Rectal smooth muscle tissue (tissue), 1 donor: ENCODE measurements at regions not wholly inside any gene's neighbourhood (a gene's known extent, or its start where the extent isn't known, plus 50 kb on each side); places are given as distances from the start of the nearest gene placed in this dataset.

Experiments
- H3K27ac ChIP-seq: one replicate; pipeline ENCODE4 v1.7.0; 2013; ENCODE audit warnings: low read depth, low read length, inconsistent platforms
- H3K27me3 ChIP-seq: one replicate; pipeline ENCODE4 v1.7.0; 2013; ENCODE audit warnings: low read length; ENCODE audit not compliant: control insufficient read depth, insufficient read depth
- H3K36me3 ChIP-seq: one replicate; pipeline ENCODE4 v1.7.0; 2013; ENCODE audit warnings: low read length; ENCODE audit not compliant: control insufficient read depth, insufficient read depth
- H3K4me1 ChIP-seq: one replicate; pipeline ENCODE4 v1.7.0; 2013; ENCODE audit warnings: low read length; ENCODE audit not compliant: control insufficient read depth, insufficient read depth
- H3K4me3 ChIP-seq: one replicate; pipeline ENCODE4 v1.7.0; 2013; ENCODE audit warnings: low read length
- H3K9ac ChIP-seq: one replicate; pipeline ENCODE4 v1.7.0; 2013; ENCODE audit warnings: low read length

DNA sequence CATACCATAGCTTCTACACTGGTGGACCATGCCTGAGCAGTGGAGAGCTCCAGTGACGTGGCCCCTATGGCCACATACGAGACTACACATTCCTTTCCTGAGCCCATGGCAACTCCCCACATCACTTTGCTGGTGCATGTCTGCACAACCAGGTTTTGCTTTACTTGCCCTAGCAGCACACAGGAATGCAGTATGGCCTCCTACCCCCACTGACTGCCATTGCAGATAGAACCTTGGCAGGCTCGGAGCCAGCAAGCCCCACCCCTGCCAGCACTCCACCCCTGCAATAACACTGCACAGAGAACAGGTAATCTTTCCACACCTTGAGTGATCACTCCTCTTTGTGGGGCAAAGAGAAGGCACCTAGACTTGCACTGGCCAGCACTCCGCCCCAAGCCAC lies 531.9 kb upstream of the CAMK1G start:
- Histone ChIP-seq H3K9ac (no peak overlapping the region), H3K36me3 (no peaks in the 10 kb centered on the region), H3K4me3 (no peak overlapping the region), H3K27ac (no peak overlapping the region), H3K4me1 (no peaks in the 10 kb centered on the region), H3K27me3 (no peaks in the 10 kb centered on the region)

DNA sequence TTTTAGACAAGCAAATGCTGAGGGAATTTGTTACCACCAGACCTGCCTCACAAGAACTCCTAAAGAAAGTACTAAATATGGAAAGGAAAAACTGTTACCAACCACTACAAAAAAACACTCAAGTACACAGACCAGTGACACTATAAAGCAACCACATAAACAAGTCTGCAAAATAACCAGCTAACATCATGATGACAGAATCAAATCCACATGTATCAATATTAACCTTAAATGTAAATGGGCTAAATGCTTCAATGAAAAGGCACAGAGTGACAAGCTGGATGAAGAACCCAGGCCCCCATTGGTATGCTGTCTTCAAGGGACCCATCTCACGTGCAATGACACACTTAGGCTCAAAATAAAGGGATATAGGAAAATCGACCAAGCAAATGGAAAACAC lies 529.9 kb upstream of the CAMK1G start:
- H3K4me1 ChIP-seq: no peaks in the 10 kb centered on the region
- no peak overlapping the region for H3K27ac ChIP-seq
- no peaks in the 10 kb centered on the region for H3K27me3 ChIP-seq
- H3K9ac ChIP-seq: no peak overlapping the region
- no peak overlapping the region for H3K4me3 ChIP-seq
- no peaks in the 10 kb centered on the region for H3K36me3 ChIP-seq

DNA sequence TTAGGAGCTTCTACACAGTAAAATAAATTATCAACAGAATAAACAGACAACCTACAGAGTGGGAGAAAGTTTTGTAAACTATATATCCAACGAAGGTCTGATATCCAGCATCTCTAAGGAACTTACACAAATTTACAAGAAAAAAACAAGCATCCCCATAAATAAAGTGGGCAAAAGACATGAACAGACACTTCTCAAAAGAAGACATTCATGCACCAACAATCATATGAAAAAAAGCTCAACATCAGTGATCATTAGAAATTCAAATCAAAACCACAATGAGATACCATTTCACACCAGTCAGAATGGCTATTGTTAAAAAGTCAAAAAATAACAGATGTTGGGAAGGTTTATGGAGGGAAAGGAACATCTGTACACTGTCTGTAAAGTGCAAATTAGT lies 526.4 kb upstream of the CAMK1G start:
- Histone ChIP-seq H3K9ac (no peak overlapping the region), H3K27me3 (no peaks in the 10 kb centered on the region), H3K36me3 (no peaks in the 10 kb centered on the region), H3K4me1 (no peaks in the 10 kb centered on the region), H3K27ac (no peak overlapping the region), H3K4me3 (no peak overlapping the region)

DNA sequence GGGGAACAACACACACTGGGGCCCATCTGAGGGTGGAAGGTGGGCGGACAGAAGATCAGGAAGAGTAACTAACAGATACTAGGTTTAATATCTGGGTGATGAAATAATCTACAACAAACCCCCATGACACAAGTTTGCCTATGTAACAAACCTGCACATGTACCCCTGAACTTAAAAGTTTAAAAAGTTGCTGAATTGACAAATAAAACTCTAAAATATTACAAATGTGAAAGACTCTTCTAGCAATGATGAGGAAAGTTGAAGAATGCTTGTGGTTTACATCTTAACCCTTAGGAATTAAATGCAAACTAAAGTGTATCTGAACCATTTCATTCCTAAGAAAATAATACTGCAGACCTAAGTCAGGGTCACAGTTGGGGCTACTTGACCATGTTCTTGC lies 525.6 kb upstream of the CAMK1G start:
- no peaks in the 10 kb centered on the region for H3K36me3 ChIP-seq

DNA sequence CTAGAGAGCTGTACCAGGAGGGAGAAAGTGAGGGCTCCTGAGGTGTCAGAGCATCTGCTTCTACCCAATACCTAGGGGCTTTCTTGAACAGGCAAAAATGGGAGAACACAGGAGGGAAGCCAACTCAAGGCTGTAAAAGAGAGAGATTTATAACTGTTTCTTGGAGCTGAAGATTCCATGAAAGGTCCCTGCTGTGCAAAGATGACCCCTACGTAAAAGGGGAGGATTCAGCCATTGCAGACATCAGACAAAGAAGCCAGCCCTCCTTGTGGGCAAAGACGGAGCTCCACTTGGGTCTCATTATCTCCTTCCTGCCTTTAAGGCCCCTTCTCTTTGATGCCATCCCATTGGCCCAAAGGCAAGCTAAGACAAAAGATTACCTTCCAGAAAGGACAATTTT lies 524.1 kb upstream of the CAMK1G start:
- H3K4me3 ChIP-seq: no peak overlapping the region
- H3K27ac ChIP-seq: no peak overlapping the region
- H3K9ac ChIP-seq: no peak overlapping the region
- no peaks in the 10 kb centered on the region for H3K27me3 ChIP-seq
- H3K4me1 ChIP-seq: no peaks in the 10 kb centered on the region
- H3K36me3 ChIP-seq: no peaks in the 10 kb centered on the region

More for the DNA sequence above, 525.6 kb upstream of the CAMK1G start:
- Histone ChIP-seq H3K9ac (no peak overlapping the region), H3K4me1 (no peaks in the 10 kb centered on the region), H3K27me3 (no peaks in the 10 kb centered on the region), H3K27ac (no peak overlapping the region), H3K4me3 (no peak overlapping the region)

DNA sequence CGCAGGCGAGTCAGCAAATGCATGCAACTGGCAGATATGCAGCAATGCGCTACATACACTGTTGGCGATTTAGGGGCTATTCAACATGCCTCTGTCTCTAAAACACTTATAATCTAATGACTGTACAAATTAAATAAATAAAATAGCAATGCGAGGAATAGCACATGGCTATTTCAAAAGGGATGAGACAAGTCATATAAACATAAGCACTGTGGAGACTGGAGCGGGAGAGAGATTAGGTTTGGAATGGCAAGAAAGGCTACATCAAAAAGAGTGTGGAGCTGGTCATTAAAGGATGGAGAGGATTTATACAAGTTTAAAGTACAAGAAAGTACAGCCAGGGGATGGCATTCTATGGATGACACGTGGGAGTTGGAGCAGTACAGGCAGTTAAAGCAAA lies 523.5 kb upstream of the CAMK1G start:
- Histone ChIP-seq H3K4me3 (no peak overlapping the region), H3K27me3 (no peaks in the 10 kb centered on the region), H3K27ac (no peak overlapping the region), H3K9ac (no peak overlapping the region), H3K4me1 (no peaks in the 10 kb centered on the region), H3K36me3 (no peaks in the 10 kb centered on the region)

DNA sequence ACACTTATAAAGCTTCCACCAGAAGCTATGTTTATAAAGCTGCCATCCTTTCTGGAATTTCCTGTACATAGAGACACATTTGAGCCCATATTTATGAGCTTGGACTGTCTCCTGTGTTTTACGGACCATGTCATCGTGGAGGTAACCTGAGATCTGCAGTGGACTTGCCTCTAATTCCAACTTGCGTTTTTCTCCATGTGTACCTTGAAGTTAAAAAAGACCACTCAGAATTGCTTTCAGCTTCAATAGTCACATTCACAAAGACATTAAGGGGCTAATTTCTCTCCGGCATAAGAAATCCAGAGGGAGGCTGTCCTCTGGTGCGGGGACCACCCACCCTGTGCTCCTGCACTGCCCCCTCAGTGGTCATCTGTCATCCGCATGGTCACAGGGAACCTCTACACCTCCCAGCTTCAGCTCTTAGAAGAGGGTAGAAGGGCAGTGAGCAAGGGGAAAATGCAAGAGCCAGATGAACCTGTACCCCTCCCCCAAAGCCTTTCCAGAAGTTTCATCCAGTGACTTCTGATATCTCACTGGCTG lies 521.4 kb upstream of the CAMK1G start:
- no peaks in the 10 kb centered on the region for H3K36me3 ChIP-seq
- no peak overlapping the region for H3K4me3 ChIP-seq
- H3K4me1 ChIP-seq: no peaks in the 10 kb centered on the region
- no peak overlapping the region for H3K9ac ChIP-seq
- H3K27ac ChIP-seq: no peak overlapping the region
- H3K27me3 ChIP-seq: no peaks in the 10 kb centered on the region

DNA sequence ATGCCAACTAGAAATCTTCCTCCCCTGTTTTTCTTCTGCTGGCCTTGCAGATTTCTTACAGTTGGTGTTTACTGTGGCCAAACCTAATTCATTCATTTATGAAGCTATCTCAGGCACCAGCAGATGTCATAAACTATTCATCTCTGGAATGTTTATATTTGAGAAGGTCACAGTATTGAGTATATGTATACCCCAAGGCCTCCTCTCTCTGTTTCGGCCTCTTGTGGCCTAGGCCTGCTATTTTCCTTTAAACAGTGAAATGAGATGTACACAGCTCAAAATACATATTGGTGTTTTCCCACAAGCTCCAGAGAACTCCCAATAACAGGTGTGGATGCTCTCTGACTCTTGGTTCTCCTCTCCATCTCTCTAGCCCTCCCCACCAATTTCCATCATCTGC lies 520.7 kb upstream of the CAMK1G start:
- no peak overlapping the region for H3K27ac ChIP-seq
- no peak overlapping the region for H3K9ac ChIP-seq
- H3K4me1 ChIP-seq: no peaks in the 10 kb centered on the region
- no peak overlapping the region for H3K4me3 ChIP-seq
- no peaks in the 10 kb centered on the region for H3K36me3 ChIP-seq
- H3K27me3 ChIP-seq: no peaks in the 10 kb centered on the region

DNA sequence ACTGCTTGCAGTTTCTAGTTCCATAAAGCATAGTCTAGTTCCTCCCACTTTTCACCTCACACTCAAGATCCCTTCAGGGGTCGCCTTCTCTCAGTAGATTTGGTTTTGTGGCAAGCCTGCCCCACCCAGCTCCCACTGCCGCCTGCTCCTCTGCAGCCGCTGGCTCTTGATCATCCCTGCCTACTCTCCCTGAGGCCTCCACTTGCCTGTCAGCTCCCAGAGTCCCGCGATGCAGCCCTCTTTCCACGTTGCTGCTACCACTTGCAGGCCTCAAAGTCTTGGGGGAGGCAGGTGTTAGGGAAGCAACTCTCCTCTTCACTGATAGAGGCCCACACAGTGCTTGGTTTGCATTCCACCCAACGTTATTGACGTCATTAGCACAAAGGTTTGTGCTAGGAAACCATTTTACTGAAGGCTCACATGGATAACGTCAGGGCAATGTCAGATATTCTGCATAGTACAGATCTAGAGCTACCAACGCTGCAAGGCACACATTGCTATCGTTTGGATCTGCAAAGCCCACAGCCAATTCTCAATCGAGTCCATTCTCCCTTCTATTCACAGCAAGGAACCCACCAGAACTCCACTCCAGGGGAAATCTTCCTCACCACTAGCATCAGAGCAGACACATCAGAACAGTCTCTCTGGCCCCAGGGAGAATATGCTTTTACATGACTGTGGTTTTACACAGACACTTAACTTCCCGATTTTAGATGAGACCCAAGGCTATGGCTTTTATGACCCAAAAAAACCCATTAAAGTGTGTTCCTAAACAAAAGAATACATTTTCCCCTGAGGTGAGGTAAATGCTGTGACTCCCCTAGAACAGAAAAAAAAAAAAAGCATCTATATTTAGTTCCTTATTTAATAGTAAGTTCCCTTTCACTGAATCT lies 519.5 kb upstream of the CAMK1G start:
- H3K4me3 ChIP-seq: no peak overlapping the region
- no peak overlapping the region for H3K27ac ChIP-seq
- H3K36me3 ChIP-seq: no peaks in the 10 kb centered on the region
- no peaks in the 10 kb centered on the region for H3K4me1 ChIP-seq
- H3K9ac ChIP-seq: no peak overlapping the region
- no peaks in the 10 kb centered on the region for H3K27me3 ChIP-seq

DNA sequence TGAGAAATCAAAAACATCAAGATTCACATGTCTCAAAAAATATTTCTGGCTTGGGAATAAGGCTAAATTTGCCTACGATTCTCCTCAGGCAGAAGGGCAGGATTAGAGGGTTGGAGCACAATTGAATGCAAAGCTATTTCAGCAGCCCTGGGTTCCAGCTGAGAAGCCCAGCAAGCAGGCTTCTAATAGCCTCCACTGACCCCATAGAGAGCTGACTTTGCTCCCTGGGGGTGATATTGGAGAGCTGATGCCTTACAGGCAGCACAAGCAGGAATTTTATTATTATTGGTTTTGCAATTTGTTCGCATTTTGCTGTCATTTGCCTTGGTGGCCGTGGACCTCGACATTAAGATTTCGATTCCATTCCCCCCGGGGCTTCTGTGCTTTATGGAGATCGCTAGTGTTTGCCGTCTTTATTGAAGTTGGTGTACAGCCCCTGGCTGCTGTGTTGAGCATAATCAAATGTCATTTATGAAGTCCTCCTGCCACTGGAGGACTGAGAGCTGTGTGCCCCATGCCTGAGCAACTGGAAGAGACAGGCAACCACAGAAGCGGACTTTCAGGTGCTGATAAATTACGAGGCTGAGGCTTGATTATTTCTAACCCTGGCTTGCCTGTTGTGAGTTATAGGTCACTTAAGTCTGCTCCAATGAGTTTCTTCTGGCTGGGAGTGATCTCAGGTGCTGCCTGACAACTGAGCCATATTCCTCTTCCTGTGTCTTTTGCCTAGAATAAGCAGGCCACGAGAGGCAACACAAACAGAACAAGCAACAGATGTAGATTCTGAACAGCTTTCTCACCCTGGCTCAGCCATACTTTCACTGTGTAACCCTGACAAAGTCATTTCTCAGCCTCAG lies 518.4 kb upstream of the CAMK1G start:
- Histone ChIP-seq H3K27ac (no peak overlapping the region), H3K4me1 (no peaks in the 10 kb centered on the region), H3K9ac (no peak overlapping the region), H3K4me3 (no peak overlapping the region), H3K27me3 (no peaks in the 10 kb centered on the region), H3K36me3 (no peaks in the 10 kb centered on the region)

DNA sequence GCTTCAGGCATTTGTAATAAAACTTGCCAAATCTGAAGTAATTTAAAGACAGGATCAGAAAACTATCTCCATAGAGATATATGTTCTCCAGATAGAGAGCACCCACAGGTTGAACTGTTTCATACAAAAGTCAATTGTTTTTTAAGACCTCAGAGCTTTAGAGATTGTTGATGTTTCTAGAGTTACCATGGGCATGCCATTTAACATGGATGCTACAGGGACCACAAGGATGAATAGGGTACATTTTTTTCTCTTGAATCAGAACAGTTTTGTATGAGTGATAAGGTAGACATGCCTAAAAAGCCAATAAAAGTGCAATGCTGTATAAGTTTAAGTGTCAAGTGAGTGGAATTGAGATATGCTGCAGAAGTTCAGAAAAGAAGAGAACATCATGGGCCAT lies 511.0 kb upstream of the CAMK1G start:
- H3K27me3 ChIP-seq: no peaks in the 10 kb centered on the region
- no peak overlapping the region for H3K9ac ChIP-seq
- H3K27ac ChIP-seq: no peak overlapping the region
- no peak overlapping the region for H3K4me3 ChIP-seq
- no peaks in the 10 kb centered on the region for H3K36me3 ChIP-seq
- no peaks in the 10 kb centered on the region for H3K4me1 ChIP-seq

DNA sequence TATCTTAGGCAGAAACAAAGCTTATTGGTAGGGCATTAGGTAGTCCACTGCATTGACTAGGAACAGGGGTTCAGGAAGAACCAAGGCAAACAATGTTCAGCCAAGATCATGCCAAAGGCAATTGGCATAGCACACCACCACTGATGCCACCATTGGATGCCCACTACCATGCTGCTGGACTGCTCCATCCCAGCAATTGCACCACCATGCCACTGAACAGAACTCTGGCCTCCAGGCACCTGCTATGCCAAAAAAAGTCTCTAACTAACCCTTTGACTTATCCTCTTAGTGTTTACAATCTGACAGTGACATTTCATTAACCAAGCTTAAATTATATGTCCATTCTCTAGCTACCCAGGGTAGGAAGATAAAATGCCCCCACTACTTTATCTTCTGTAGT lies 509.6 kb upstream of the CAMK1G start:
- no peaks in the 10 kb centered on the region for H3K36me3 ChIP-seq
- no peaks in the 10 kb centered on the region for H3K27me3 ChIP-seq
- no peak overlapping the region for H3K4me3 ChIP-seq
- no peaks in the 10 kb centered on the region for H3K4me1 ChIP-seq
- H3K27ac ChIP-seq: no peak overlapping the region
- no peak overlapping the region for H3K9ac ChIP-seq
